Loucy (cell line): ENCODE measurements at regions not wholly inside any gene's neighbourhood (a gene's known extent, or its start where the extent isn't known, plus 50 kb on each side); places are given as distances from the start of the nearest gene placed in this dataset.

Experiments
- EZH2phosphoT487 ChIP-seq: fragments of 200-600 bp; IDR thresholded peaks from 2 replicates; pipeline ENCODE4 v1.6.1; 2018; ENCODE audit warnings: antibody characterized with exemption, mild to moderate bottlenecking, moderate library complexity, borderline replicate concordance
- TF ChIP-seq, protein P1 (sequence below): fragments of 200-600 bp; sonication (generic); conservative IDR thresholded peaks from 2 replicates; pipeline ENCODE4 v1.5.1; 2014; ENCODE audit warnings: mild to moderate bottlenecking, antibody characterized with exemption, low read length

DNA sequence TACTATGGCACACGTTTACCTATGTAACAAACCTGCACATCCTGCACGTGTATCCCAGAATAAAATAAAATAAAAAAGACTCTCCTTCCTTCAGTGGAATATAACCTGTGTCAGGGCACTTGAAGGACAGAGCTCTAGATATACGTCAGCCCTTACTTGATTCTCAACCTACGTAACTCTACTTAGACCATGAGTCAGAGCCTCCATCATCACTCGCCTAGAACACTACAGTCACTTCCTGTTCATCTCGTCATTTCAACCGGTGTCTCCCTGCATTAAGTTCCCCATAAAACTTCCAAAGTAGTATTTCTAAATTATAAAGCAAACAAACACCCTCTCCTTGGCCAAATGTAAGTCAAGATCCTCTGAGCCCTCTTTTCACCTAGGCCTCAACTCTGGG, 243.5 kb upstream of the CCNG1 start:
- TF ChIP-seq, protein P1, sequence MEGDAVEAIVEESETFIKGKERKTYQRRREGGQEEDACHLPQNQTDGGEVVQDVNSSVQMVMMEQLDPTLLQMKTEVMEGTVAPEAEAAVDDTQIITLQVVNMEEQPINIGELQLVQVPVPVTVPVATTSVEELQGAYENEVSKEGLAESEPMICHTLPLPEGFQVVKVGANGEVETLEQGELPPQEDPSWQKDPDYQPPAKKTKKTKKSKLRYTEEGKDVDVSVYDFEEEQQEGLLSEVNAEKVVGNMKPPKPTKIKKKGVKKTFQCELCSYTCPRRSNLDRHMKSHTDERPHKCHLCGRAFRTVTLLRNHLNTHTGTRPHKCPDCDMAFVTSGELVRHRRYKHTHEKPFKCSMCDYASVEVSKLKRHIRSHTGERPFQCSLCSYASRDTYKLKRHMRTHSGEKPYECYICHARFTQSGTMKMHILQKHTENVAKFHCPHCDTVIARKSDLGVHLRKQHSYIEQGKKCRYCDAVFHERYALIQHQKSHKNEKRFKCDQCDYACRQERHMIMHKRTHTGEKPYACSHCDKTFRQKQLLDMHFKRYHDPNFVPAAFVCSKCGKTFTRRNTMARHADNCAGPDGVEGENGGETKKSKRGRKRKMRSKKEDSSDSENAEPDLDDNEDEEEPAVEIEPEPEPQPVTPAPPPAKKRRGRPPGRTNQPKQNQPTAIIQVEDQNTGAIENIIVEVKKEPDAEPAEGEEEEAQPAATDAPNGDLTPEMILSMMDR: no peak
- no peak for TF ChIP-seq EZH2phosphoT487
